HUDEP-2 (cell line): ENCODE measurements at regions not wholly inside any gene's neighbourhood (a gene's known extent, or its start where the extent isn't known, plus 50 kb on each side); places are given as distances from the start of the nearest gene placed in this dataset.
A peak's percentile ranks its signal among the peaks of the same experiment; 100 is the strongest.

ENCODE experiments used
- DNase-seq, 76 experiments: peaks; one replicate each; lab custom pipeline; 2025; ENCODE audit not compliant: unreplicated experiment in 76 of 76; lab: John Stamatoyannopoulos, UW

- DNase-seq, result no peak
Observed at GRCh38 chr10:21100871-21101514, 203.9 kb upstream of the NEBL start.

- DNase-seq, result no peak
Observed at GRCh38 chr10:21100190-21100589, 203.1 kb upstream of the NEBL start.

GRCh38 chr10:21099291-21100062 is 202.4 kb upstream of the NEBL start:
- no peak for DNase-seq

GRCh38 chr10:21097926-21098355 is 200.8 kb upstream of the NEBL start:
- no peak for DNase-seq

- DNase-seq, result no peak
Observed at GRCh38 chr10:21095494-21096055, 198.5 kb upstream of the NEBL start.

- DNase-seq, result no peak
Observed at GRCh38 chr10:21095073-21095472, 198.0 kb upstream of the NEBL start.

- DNase-seq, result peak in 16 of 76 experiments; percentile 1 to 51 (median 14)
Observed at GRCh38 chr10:21092683-21093524, 195.8 kb upstream of the NEBL start.

GRCh38 chr10:21090609-21091082 is 193.5 kb upstream of the NEBL start:
- no peak for DNase-seq

GRCh38 chr10:21087476-21087875 is 190.4 kb upstream of the NEBL start:
- DNase-seq, result no peak

GRCh38 chr10:21084700-21085099 is 187.6 kb upstream of the NEBL start:
- DNase-seq, result no peak

GRCh38 chr10:21083861-21084260 is 186.8 kb upstream of the NEBL start:
- DNase-seq, result no peak

GRCh38 chr10:21082206-21082605 is 185.1 kb upstream of the NEBL start:
- DNase-seq, result no peak

- DNase-seq, result no peak
Observed at GRCh38 chr10:21080261-21080660, 183.2 kb upstream of the NEBL start.

- no peak for DNase-seq
Observed at GRCh38 chr10:21079330-21079658, 182.2 kb upstream of the NEBL start.

GRCh38 chr10:21078410-21079329 is 181.6 kb upstream of the NEBL start:
- peak in 48 of 76 experiments; percentile 1 to 53 (median 21) for DNase-seq

- DNase-seq, result no peak
Observed at GRCh38 chr10:21077681-21078080, 180.6 kb upstream of the NEBL start.

- DNase-seq, result no peak
Observed at GRCh38 chr10:21076381-21076780, 179.3 kb upstream of the NEBL start.

- no peak for DNase-seq
Observed at GRCh38 chr10:21075880-21076279, 178.8 kb upstream of the NEBL start.

GRCh38 chr10:21071001-21071673 is 174.0 kb upstream of the NEBL start:
- DNase-seq, result no peak
